Neural crest cell (in vitro differentiated cells): ENCODE measurements at regions not wholly inside any gene's neighbourhood (a gene's known extent, or its start where the extent isn't known, plus 50 kb on each side); places are given as distances from the start of the nearest gene placed in this dataset.

ENCODE experiments used
- DNase-seq: peaks from one replicate; pipeline ENCODE4 v3.0.0; 2021; ENCODE audit warnings: low read depth, mixed read lengths, low spot score
- H3K27ac Mint-ChIP-seq: one replicate; pipeline ENCODE4 v1.8.0; 2021; ENCODE audit warnings: mild to moderate bottlenecking, mixed read lengths; ENCODE audit not compliant: unreplicated experiment
- H3K27me3 Mint-ChIP-seq: 2 replicates; pipeline ENCODE4 v1.8.0; 2021; ENCODE audit warnings: low read depth, mild to moderate bottlenecking, mixed read lengths
- H3K36me3 Mint-ChIP-seq: 2 replicates; pipeline ENCODE4 v1.8.0; 2021; ENCODE audit warnings: low read depth, mild to moderate bottlenecking, mixed read lengths
- H3K4me1 Mint-ChIP-seq: 2 replicates; pipeline ENCODE4 v1.8.0; 2021; ENCODE audit warnings: mixed read lengths
- H3K4me3 Mint-ChIP-seq: one replicate; pipeline ENCODE4 v1.8.0; 2021; ENCODE audit warnings: mild to moderate bottlenecking, mixed read lengths
- H3K9me3 Mint-ChIP-seq: 2 replicates; pipeline ENCODE4 v1.8.0; 2021; ENCODE audit warnings: mixed read lengths
- TF ChIP-seq, protein P1 (sequence below): fragments of 200-600 bp; sonication (generic); conservative IDR thresholded peaks from 2 replicates; pipeline ENCODE4 v1.5.0; 2021; ENCODE audit warnings: antibody characterized with exemption, mild to moderate bottlenecking

- H3K4me1 Mint-ChIP-seq = peaks cover 5% of the 10 kb centered on the region
- TF ChIP-seq, protein P1, sequence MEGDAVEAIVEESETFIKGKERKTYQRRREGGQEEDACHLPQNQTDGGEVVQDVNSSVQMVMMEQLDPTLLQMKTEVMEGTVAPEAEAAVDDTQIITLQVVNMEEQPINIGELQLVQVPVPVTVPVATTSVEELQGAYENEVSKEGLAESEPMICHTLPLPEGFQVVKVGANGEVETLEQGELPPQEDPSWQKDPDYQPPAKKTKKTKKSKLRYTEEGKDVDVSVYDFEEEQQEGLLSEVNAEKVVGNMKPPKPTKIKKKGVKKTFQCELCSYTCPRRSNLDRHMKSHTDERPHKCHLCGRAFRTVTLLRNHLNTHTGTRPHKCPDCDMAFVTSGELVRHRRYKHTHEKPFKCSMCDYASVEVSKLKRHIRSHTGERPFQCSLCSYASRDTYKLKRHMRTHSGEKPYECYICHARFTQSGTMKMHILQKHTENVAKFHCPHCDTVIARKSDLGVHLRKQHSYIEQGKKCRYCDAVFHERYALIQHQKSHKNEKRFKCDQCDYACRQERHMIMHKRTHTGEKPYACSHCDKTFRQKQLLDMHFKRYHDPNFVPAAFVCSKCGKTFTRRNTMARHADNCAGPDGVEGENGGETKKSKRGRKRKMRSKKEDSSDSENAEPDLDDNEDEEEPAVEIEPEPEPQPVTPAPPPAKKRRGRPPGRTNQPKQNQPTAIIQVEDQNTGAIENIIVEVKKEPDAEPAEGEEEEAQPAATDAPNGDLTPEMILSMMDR = no peak
- H3K4me3 Mint-ChIP-seq = no peak overlapping the region
- H3K36me3 Mint-ChIP-seq = no peaks in the 10 kb centered on the region
- H3K27me3 Mint-ChIP-seq = no peaks in the 10 kb centered on the region
- H3K9me3 Mint-ChIP-seq = no peaks in the 10 kb centered on the region
- H3K27ac Mint-ChIP-seq = no peak overlapping the region
- no peak for DNase-seq
These were observed 1246.3 kb upstream of the PIK3C3 start for GRCh38 chr18:40708726-40709125.

DNA sequence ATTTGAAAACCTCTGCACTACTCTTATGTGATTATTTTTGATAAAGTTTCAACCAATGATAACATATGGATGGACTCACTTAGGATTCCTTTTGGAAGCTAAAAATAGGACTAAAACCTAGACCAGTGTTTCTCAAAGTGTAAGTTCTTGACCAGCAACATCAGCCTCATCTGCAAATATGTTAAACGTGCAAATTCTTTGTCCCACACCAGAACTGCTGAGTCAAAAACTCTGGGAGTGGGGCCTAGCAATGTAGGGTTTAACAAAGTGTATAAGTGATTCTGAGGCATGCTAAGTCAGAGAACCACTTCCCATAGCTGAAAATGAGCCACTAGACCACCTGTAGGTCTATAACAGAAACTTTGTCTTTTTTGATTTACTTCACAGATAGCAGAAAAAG, 1247.2 kb upstream of the PIK3C3 start:
- no peaks in the 10 kb centered on the region for H3K36me3 Mint-ChIP-seq
- DNase-seq = no peak
- no peaks in the 10 kb centered on the region for H3K27me3 Mint-ChIP-seq
- TF ChIP-seq, protein P1 = no peak
- no peak overlapping the region for H3K4me3 Mint-ChIP-seq
- H3K27ac Mint-ChIP-seq = no peak overlapping the region
- peaks cover 5% of the 10 kb centered on the region for H3K4me1 Mint-ChIP-seq
- H3K9me3 Mint-ChIP-seq = no peaks in the 10 kb centered on the region

GRCh38 chr18:40698129-40698528, 1256.9 kb upstream of the PIK3C3 start:
- TF ChIP-seq, protein P1 = no peak
- H3K4me1 Mint-ChIP-seq = no peaks in the 10 kb centered on the region
- peaks cover 18% of the 10 kb centered on the region for H3K9me3 Mint-ChIP-seq
- peaks cover 9% of the 10 kb centered on the region for H3K36me3 Mint-ChIP-seq
- no peak overlapping the region for H3K4me3 Mint-ChIP-seq
- no peaks in the 10 kb centered on the region for H3K27me3 Mint-ChIP-seq
- H3K27ac Mint-ChIP-seq = no peak overlapping the region
- DNase-seq = no peak

DNA sequence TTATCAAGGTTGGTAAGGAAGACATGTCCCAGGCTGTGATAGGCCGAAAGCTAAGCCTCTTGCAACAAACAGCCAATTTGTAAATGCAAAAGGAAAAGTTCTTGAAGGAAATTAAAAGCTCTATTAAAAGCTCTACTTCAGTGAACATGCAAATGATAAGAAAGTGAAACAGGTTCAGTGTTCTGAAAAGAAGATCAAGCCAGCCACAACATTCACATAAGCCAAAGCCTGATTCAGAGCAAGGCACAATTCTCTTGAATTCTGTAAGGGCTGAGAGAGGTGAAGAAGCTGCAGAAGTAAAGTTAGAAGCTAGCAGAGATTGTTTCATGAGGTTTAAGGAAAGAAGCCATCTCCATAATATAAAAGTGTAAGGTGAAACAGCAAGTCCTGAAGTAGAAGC, 1259.5 kb upstream of the PIK3C3 start:
- Mint-ChIP-seq H3K4me1 (no peaks in the 10 kb centered on the region), H3K4me3 (no peak overlapping the region), H3K36me3 (peaks cover 9% of the 10 kb centered on the region), H3K27ac (no peak overlapping the region), H3K9me3 (peaks cover 14% of the 10 kb centered on the region), H3K27me3 (no peaks in the 10 kb centered on the region)
- no peak for DNase-seq
- TF ChIP-seq, protein P1 = no peak

GRCh38 chr18:40692871-40693270, 1262.2 kb upstream of the PIK3C3 start:
- Mint-ChIP-seq H3K4me3 (no peak overlapping the region), H3K27me3 (no peaks in the 10 kb centered on the region), H3K27ac (no peak overlapping the region), H3K9me3 (peaks cover 8% of the 10 kb centered on the region), H3K36me3 (peaks cover 6% of the 10 kb centered on the region), H3K4me1 (peaks cover 4% of the 10 kb centered on the region)
- DNase-seq = no peak
- TF ChIP-seq, protein P1 = no peak

GRCh38 chr18:40690062-40690461, 1265.0 kb upstream of the PIK3C3 start:
- peaks cover 4% of the 10 kb centered on the region for H3K4me1 Mint-ChIP-seq

More at GRCh38 chr18:40690062-40690461, 1265.0 kb upstream of the PIK3C3 start:
- H3K36me3 Mint-ChIP-seq = peaks cover 2% of the 10 kb centered on the region
- H3K4me3 Mint-ChIP-seq = no peak overlapping the region
- no peaks in the 10 kb centered on the region for H3K27me3 Mint-ChIP-seq
- no peak overlapping the region for H3K27ac Mint-ChIP-seq
- no peaks in the 10 kb centered on the region for H3K9me3 Mint-ChIP-seq
- TF ChIP-seq, protein P1 = no peak
- no peak for DNase-seq
